ENCODE measurements at regions not wholly inside any gene's neighbourhood (a gene's known extent, or its start where the extent isn't known, plus 50 kb on each side); places are given as distances from the start of the nearest gene placed in this dataset.
"Not testable (repeated sequence)": the region's sequence is repeated elsewhere in the genome, so short reads cannot be mapped to it uniquely, and the experiment has no call there.

- no peak for DNase-seq
Measured at GRCh38 chr1:91148641-91149069, 126.8 kb upstream of the ZNF644 start.

GRCh38 chr1:91141858-91142257, 120.0 kb upstream of the ZNF644 start:
- no peak for DNase-seq

GRCh38 chr1:91138959-91139358, 117.1 kb upstream of the ZNF644 start:
- no peak for DNase-seq

- DNase-seq: no peak
Measured at GRCh38 chr1:91137173-91137852, 115.5 kb upstream of the ZNF644 start.

- DNase-seq: no peak
Measured at GRCh38 chr1:91135799-91136198, 114.0 kb upstream of the ZNF644 start.

GRCh38 chr1:91133248-91133647, 111.4 kb upstream of the ZNF644 start:
- DNase-seq: no peak

GRCh38 chr1:91130256-91130985, 108.6 kb upstream of the ZNF644 start:
- DNase-seq: no peak

GRCh38 chr1:91129458-91129857, 107.6 kb upstream of the ZNF644 start:
- no peak for DNase-seq

GRCh38 chr1:91129017-91129416, 107.2 kb upstream of the ZNF644 start:
- no peak for DNase-seq

GRCh38 chr1:91124989-91125417, 103.2 kb upstream of the ZNF644 start:
- no peak for DNase-seq

- no peak for DNase-seq
Measured at GRCh38 chr1:91124290-91124985, 102.6 kb upstream of the ZNF644 start.

- DNase-seq: no peak
Measured at GRCh38 chr1:91123773-91124172, 101.9 kb upstream of the ZNF644 start.

GRCh38 chr1:91123319-91123718, 101.5 kb upstream of the ZNF644 start:
- DNase-seq: no peak

- no peak for DNase-seq
Measured at GRCh38 chr1:91122106-91122717, 100.4 kb upstream of the ZNF644 start.

GRCh38 chr1:91121366-91121765, 99.5 kb upstream of the ZNF644 start:
- no peak for DNase-seq

- no peak for DNase-seq
Measured at GRCh38 chr1:91120936-91121335, 99.1 kb upstream of the ZNF644 start.

GRCh38 chr1:91120421-91120820, 98.6 kb upstream of the ZNF644 start:
- no peak for DNase-seq

- no peak for DNase-seq
Measured at GRCh38 chr1:91104712-91105111, 82.9 kb upstream of the ZNF644 start.

- DNase-seq: no peak
Measured at GRCh38 chr1:91101328-91101727, 79.5 kb upstream of the ZNF644 start.

- no peak for DNase-seq
Measured at GRCh38 chr1:91099746-91100621, 78.1 kb upstream of the ZNF644 start.

GRCh38 chr1:91098299-91098906, 76.6 kb upstream of the ZNF644 start:
- DNase-seq: no peak

GRCh38 chr1:91095321-91095720, 73.5 kb upstream of the ZNF644 start:
- DNase-seq: not testable (repeated sequence)

All from activated T-cell treated with anti-CD3 and anti-CD28 coated beads, Interleukin-2, amount 50 U/mL, for 1 hour (primary cell).